A673 (cell line): ENCODE measurements at regions not wholly inside any gene's neighbourhood (a gene's known extent, or its start where the extent isn't known, plus 50 kb on each side); places are given as distances from the start of the nearest gene placed in this dataset.

Source experiments
- EZH2 ChIP-seq: fragments of 200-600 bp; sonication (generic); IDR thresholded peaks from 2 replicates; pipeline ENCODE4 v1.6.1; 2017; ENCODE audit warnings: borderline replicate concordance, low read depth, mild to moderate bottlenecking, mixed read lengths, antibody characterized with exemption, low read length; ENCODE audit not compliant: poor library complexity, severe bottlenecking
- TF ChIP-seq, protein P1 (sequence below): fragments of 300-800, 200-600 bp; sonication (generic); conservative IDR thresholded peaks from 2 replicates; pipeline ENCODE4 v1.5.1; 2017; ENCODE audit warnings: low read depth, mild to moderate bottlenecking, antibody characterized with exemption, low read length, moderate library complexity, mixed read lengths

GRCh38 chr9:16291921-16292320 lies 578.5 kb downstream of the BNC2 start:
- TF ChIP-seq, protein P1, sequence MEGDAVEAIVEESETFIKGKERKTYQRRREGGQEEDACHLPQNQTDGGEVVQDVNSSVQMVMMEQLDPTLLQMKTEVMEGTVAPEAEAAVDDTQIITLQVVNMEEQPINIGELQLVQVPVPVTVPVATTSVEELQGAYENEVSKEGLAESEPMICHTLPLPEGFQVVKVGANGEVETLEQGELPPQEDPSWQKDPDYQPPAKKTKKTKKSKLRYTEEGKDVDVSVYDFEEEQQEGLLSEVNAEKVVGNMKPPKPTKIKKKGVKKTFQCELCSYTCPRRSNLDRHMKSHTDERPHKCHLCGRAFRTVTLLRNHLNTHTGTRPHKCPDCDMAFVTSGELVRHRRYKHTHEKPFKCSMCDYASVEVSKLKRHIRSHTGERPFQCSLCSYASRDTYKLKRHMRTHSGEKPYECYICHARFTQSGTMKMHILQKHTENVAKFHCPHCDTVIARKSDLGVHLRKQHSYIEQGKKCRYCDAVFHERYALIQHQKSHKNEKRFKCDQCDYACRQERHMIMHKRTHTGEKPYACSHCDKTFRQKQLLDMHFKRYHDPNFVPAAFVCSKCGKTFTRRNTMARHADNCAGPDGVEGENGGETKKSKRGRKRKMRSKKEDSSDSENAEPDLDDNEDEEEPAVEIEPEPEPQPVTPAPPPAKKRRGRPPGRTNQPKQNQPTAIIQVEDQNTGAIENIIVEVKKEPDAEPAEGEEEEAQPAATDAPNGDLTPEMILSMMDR: no peak
- no peak for TF ChIP-seq EZH2
